ENCODE measurements at regions not wholly inside any gene's neighbourhood (a gene's known extent, or its start where the extent isn't known, plus 50 kb on each side); places are given as distances from the start of the nearest gene placed in this dataset.
A peak's percentile ranks its signal among the peaks of the same experiment; 100 is the strongest.

DNA sequence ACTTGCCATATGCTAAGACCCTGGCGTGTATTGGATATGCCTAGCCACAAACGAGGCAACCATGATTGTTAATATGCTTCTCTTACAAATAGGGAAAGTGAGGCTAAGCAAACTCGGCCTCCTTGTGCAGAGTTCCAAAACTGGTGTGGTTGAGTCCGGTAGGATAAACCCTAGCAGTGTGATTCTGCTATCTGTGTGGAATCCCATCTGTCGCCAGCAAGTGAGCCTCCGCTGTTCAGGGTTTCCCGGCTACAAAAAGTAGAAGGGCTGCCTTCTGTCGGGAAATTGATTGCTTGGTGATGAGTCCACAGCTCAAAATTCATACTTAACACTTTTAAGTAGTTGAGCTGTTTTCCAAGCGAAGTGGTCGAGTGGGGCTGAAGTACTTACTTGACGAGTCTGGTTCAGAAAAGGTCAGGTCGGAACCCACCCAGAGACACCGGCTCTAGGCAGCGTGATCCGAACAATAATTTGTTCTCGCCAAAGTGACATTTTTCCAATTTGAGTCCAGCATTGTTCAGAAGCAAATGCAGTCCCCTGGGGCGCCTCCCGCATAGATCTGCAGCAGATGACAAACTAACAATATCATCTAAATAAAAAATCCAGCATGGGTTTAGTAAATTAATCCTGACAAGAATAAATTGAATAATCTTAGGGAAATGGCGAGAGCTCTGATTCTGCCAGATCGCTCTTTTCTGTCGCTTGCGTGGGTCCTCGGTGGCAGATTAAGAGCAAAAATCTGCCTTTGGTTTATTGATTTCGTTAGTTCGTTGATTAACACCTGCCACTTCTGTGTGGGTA, 686.7 kb upstream of the RBFOX1 start:
- TF ChIP-seq, protein P1, sequence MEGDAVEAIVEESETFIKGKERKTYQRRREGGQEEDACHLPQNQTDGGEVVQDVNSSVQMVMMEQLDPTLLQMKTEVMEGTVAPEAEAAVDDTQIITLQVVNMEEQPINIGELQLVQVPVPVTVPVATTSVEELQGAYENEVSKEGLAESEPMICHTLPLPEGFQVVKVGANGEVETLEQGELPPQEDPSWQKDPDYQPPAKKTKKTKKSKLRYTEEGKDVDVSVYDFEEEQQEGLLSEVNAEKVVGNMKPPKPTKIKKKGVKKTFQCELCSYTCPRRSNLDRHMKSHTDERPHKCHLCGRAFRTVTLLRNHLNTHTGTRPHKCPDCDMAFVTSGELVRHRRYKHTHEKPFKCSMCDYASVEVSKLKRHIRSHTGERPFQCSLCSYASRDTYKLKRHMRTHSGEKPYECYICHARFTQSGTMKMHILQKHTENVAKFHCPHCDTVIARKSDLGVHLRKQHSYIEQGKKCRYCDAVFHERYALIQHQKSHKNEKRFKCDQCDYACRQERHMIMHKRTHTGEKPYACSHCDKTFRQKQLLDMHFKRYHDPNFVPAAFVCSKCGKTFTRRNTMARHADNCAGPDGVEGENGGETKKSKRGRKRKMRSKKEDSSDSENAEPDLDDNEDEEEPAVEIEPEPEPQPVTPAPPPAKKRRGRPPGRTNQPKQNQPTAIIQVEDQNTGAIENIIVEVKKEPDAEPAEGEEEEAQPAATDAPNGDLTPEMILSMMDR (IDR thresholded peaks at IDR 0.05; ENCODE audit: insufficient read depth, missing control alignments): no peak
- DNase-seq (ENCODE audit: insufficient read length, low spot score): no peak
- FAIRE-seq: no peak

DNA sequence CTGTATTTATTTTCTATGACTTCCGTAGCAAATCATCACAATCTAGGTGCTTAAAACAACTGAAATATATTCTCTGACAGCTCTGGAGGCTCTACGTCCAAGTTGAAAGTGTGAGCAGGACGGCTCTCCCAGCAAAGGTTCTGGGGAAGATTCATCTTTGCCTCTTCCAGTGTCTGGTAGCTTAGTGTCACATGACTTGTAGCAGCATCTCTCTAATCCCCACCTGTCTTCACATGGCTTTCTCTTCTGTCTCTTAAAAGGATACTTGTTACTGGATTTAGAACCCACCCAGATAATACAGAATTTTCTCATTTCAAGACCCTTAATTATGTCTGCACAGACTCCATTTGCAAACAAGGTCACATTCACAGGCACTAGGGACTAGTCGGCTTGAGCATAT, 687.7 kb upstream of the RBFOX1 start:
- DNase-seq (ENCODE audit: insufficient read length, low spot score): no peak
- FAIRE-seq: no peak

DNA sequence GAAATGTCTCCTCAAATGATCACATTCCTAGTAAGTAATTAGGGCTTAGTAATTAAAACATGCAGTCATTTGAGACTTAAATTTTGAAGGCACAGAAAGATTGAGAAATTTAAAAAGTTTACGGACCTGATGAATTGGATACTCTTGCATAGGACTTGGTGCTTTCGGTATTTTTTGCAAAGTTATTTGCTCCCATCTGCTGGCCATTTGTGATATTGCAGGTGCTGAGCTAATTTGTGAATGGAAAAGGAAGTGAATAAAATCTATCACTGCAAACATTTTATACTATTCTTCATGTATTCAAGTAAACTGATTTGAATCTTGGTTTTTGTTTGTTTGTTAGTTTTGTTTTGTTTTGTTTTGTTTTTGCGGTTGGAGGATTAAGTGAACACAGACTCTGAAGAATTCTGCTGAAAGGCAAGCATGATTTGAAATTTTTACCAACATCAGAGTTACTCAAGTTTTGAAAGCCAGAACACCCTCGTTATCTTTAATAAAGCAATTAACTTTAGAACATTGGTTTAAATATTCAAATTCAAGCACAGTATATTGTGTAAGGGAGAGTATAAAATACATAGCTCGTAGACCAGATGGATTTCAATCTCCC, 689.5 kb upstream of the RBFOX1 start:
- DNase-seq (ENCODE audit: insufficient read length, low spot score) (no peak), FAIRE-seq (peak; percentile 41)
- TF ChIP-seq, protein P1 (IDR thresholded peaks at IDR 0.05; ENCODE audit: insufficient read depth, missing control alignments): peak; percentile 87

More for the DNA sequence above, 687.7 kb upstream of the RBFOX1 start:
- TF ChIP-seq, protein P1 (IDR thresholded peaks at IDR 0.05; ENCODE audit: insufficient read depth, missing control alignments): no peak

DNA sequence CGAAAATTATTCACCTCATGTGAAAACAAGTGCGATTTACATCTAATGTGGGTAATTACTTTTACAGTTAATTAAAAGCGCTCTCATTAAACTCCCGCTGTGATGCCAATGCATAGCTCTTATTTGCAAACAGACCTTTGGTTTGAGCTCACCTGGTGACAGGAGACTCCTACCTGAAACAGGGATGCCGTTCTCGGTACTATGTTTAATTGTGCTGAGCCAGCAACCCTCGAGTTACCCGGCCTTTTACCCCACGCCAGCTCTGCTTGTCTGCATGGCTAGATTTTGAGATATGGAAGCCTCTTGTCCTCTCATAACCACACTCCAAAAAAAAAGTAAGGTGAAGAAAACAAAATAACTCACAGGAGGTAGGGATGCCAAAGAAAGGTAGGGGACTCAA, 690.4 kb upstream of the RBFOX1 start:
- TF ChIP-seq, protein P1 (IDR thresholded peaks at IDR 0.05; ENCODE audit: insufficient read depth, missing control alignments): no peak
- FAIRE-seq (no peak), DNase-seq (ENCODE audit: insufficient read length, low spot score) (no peak)

DNA sequence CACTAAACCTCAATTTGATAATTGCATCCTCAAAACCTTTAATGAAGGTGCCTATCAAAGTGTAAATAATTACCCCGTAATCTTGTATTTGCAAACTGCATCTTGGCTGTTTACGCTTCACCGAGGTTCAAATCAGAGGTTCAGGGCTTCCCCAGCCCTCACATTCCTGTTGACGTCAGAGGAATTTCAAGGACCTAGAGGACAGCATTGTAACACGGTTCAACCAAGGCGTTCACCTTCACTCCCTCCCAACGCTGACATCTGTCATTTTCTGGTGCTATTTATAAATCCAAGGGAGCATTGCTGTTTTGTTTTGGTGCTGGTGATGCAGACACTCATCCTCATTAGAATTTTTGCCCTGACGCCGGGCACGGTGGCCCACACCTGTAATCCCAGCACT, 691.6 kb upstream of the RBFOX1 start:
- TF ChIP-seq, protein P1 (IDR thresholded peaks at IDR 0.05; ENCODE audit: insufficient read depth, missing control alignments): no peak
- no peak for DNase-seq (ENCODE audit: insufficient read length, low spot score)
- no peak for FAIRE-seq

DNA sequence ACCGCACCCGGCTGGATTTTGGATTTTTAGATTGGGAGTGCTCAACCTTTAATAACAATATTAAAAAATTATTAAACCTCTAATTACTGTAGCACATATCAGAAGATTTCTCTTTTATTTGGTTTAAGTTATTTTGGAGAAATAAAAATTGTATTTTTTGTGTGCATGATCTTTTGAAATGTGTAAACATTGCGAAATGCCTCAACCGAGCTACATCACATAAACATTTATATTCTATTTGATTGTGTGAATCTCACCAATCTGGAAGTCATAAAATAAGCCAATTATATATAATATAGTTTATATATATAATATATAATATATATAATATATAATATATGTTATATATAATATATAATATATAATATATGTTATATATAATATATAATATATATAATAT, 696.2 kb upstream of the RBFOX1 start:
- TF ChIP-seq, protein P1 (IDR thresholded peaks at IDR 0.05; ENCODE audit: insufficient read depth, missing control alignments): no peak
- FAIRE-seq (no peak), DNase-seq (ENCODE audit: insufficient read length, low spot score) (no peak)

DNA sequence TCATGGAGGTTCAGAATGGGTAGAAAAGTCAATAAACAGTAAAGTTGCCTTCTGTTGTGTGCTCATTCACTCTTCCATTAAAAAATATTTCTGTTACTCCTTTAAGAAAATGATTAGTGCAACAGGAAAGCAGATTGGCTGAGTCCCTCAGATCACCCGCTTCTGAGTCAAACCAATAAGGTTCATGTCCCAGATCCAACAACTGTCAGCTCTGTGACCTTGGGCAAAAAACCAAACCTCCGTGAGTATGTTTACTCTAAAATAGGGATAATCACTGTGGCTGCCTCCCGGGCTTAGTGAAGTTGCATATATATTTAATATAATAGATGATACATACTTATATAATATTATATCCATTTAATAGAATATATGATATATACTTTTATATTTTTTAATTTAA, 698.5 kb upstream of the RBFOX1 start:
- FAIRE-seq: no peak
- no peak for DNase-seq (ENCODE audit: insufficient read length, low spot score)
- TF ChIP-seq, protein P1 (IDR thresholded peaks at IDR 0.05; ENCODE audit: insufficient read depth, missing control alignments): no peak
